Coronary artery (tissue), 2 donors: ENCODE measurements at regions not wholly inside any gene's neighbourhood (a gene's known extent, or its start where the extent isn't known, plus 50 kb on each side); places are given as distances from the start of the nearest gene placed in this dataset.
A peak's percentile ranks its signal among the peaks of the same experiment; 100 is the strongest.

Source experiments
- DNase-seq: peaks from one replicate; pipeline ENCODE4 v3.0.0-alpha.2; 2017; ENCODE audit warnings: low spot score
- H3K27ac ChIP-seq, 2 donors: fragments of 200-600 bp; sonication (generic); one replicate each; pipeline ENCODE4 v1.5.1; 2016 to 2019
- H3K4me3 ChIP-seq: fragments of 200-600 bp; sonication (generic); 2 replicates; pipeline ENCODE4 v1.5.1; 2016; ENCODE audit warnings: mild to moderate bottlenecking, moderate library complexity
- CTCF ChIP-seq: fragments of 200-600 bp; sonication (generic); IDR thresholded peaks from one replicate; pipeline ENCODE4 v1.5.1; 2019; ENCODE audit warnings: antibody characterized with exemption

- Histone ChIP-seq H3K27ac (no peak overlapping the region), H3K4me3 (no peak overlapping the region)
- no peak for TF ChIP-seq CTCF
- DNase-seq = no peak
Observed at GRCh38 chr10:29956335-29956924, 103.0 kb downstream of the JCAD start.

DNA sequence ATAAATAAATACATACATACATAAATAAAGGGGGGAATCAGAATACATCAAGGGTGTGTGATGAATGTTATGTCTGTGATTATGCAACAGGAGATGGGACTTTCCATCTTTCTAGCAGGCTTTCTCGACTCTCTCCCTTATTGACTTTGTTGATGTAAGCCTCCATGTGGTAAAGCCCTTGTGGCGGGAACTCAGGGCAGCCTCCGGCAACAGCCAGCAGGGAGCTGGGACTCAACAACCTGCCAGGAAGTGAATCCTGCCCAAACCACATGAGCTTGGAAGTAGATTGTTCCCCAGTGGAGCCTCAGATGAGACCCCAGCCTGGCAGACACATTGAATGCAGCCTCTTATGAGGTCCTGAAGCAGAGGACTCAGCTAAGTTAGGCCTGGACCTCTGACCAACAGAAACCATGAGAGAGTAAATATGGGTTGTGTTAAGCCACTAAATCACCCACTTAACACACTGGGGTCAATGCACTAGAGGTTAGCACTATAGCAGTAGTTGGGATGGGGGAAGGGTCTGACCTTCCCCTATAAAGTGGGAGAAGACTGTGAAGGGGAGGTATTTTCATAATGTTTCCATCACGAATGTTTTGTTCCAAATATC, 104.0 kb downstream of the JCAD start:
- TF ChIP-seq CTCF = no peak

DNA sequence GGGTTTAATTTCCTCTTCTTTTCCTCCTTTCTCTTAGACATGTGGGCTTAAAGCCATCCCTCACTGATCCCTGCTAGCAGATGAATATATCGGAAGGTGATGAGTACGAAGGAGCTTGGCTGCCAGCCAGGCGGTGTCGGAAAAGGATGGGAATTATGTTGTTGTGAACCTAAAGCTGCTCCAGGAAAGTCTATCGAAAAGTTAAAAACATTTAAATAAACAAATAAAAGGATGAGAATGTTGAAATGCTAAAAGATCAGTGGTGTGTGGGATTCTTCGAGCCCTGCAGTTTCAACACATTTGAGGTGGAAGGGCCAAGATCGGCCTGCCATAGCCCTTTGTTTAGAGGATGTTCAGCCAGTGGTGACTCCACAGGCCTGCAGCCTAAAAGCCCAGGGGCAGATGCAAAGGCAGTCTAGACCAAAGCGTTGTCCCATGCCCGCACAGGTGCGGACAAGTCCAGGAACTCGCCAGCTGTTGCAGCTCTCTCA, 107.9 kb downstream of the JCAD start:
- DNase-seq = no peak
- TF ChIP-seq CTCF = no peak
- Histone ChIP-seq H3K27ac (peak overlapping the region in 1 of 2 donors; percentile 96), H3K4me3 (no peak overlapping the region)

More for the DNA sequence above, 104.0 kb downstream of the JCAD start:
- no peak for DNase-seq
- Histone ChIP-seq H3K27ac (no peak overlapping the region), H3K4me3 (no peak overlapping the region)

GRCh38 chr10:29950391-29950790, 109.0 kb downstream of the JCAD start:
- no peak overlapping the region for H3K4me3 ChIP-seq
- TF ChIP-seq CTCF = no peak
- H3K27ac ChIP-seq = peak overlapping the region; percentile 93 to 96
- no peak for DNase-seq

DNA sequence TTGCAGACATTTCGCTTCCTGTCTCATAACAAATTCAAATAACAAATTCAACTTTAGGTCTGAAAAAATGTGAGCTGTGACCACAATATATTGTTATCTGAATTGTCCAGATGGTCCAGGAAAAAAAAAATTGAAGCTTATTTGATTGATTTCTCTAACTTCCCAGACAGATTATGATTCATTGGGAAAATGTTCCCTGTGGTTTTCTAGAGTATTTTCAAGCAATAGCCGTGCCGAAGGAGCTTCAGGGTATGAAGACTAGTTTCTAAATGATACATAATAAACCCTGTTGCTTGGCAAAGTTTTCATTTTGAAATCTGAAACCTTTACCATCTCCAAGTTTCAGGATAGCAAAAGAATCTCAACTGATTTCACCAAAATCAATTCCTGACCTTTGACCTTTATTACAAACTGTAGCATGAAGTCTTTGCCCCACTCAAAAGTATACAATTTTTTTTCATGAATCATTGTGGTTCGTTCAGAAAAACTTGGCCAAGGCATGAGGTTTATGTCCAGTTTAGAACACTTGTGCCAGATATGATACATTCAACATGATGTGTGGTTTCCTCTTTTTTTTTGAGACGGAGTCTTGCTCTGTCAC, 109.9 kb downstream of the JCAD start:
- Histone ChIP-seq H3K4me3 (no peak overlapping the region), H3K27ac (peak overlapping the region; percentile 93 to 96)
- TF ChIP-seq CTCF = no peak
- DNase-seq = no peak

GRCh38 chr10:29948881-29949355, 110.5 kb downstream of the JCAD start:
- no peak for DNase-seq
- no peak for TF ChIP-seq CTCF
- Histone ChIP-seq H3K27ac (peak overlapping the region; percentile 93 to 96), H3K4me3 (no peak overlapping the region)
